DMS 273 (cell line): ENCODE measurements at regions not wholly inside any gene's neighbourhood (a gene's known extent, or its start where the extent isn't known, plus 50 kb on each side); places are given as distances from the start of the nearest gene placed in this dataset.

Experiments used
- DNase-seq: peaks from one replicate; lab custom pipeline; 2025; ENCODE audit not compliant: unreplicated experiment; lab: John Stamatoyannopoulos, UW

- peak; percentile 73 for DNase-seq
Measured at GRCh38 chr9:81394881-81395675, 294.3 kb downstream of the TLE1 start.

- DNase-seq = peak; percentile 32
Measured at GRCh38 chr9:81393985-81394811, 295.1 kb downstream of the TLE1 start.

DNA sequence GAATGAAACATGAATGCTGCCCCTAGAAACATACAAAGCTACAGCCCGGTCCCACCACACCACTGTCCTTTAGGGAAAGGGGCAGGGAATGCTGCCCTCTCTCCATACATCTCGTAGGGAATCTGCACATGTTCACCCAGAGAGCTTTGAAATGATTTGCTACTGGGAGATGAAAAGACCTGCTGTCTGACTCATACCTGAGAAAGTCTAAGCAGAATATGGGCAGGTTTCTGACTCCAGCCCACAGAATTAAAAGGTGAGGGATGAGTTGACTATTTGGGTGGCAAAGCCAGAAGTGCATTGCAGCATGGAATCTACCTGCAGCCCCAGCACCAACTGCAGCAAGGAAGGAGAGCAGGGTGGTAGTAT lies 297.9 kb downstream of the TLE1 start:
- no peak for DNase-seq

DNA sequence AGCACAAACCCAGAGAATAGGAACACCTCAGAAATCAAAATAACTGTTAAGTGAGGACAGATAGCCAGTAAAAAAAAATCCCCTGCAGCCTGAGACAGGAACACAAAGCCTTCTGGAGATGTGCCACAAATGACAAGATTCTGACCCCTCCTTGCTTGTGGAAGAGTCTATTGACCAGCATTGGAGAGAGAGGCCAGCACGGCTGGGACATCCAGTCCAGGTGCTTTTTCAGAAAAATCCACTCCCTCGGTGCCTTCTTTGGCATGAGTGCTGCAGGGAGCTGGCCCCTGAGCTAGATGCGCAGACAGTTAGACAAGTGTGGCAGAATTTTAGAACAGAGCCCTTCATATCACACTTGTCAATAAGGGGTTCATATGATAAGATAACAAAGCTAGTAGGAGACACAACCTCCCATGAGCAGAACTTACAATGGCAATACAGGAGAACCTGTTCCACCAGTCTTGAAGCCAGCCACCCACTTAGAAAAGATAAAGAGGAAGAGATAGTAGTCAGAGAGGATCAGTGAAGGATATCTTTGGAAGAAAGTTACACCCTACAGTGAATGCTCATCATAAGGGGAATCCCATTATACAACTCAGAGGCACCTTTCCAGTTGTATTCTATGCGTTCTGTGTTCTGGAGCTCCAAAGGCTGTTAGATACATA lies 298.4 kb downstream of the TLE1 start:
- DNase-seq = no peak

DNA sequence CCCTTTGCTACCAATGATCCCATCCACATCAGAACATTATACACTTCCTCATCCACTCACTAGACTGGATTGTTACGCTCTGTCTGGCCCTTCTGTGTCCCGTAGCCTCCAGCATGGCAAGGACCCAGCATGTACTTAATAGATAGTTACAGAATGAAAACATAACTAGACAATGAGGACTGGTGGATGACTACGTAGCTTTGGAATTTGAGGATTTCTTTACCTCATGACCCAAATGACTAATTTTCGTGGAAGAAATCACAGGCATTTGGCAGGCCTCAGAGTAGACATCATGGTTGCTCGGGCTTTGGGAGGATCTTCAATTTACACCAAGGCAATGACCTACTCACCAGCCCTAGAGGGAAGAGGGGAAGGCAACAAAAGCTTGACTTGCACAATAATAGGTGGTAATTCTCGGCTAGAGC lies 299.8 kb downstream of the TLE1 start:
- DNase-seq = no peak

DNA sequence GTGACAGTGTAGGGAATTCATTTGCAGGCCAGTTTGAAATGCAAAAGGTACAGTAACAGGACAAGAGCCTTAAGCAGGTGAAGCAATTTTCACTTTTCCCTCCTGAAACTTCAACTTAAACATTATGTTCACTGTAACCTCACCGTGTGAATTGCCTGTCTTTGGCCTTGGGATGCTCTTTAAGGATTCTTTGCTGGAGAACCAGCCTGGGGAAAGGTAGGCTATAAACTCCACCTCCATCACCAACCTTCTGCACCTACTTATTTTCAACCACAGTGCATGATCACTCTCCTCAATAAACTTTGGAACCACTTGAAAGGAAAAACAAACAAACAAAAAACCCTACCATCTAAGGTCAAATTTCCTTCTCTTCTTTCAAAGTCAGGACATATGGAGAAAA lies 300.5 kb downstream of the TLE1 start:
- no peak for DNase-seq

- no peak for DNase-seq
Measured at GRCh38 chr9:81387360-81388106, 301.8 kb downstream of the TLE1 start.

DNA sequence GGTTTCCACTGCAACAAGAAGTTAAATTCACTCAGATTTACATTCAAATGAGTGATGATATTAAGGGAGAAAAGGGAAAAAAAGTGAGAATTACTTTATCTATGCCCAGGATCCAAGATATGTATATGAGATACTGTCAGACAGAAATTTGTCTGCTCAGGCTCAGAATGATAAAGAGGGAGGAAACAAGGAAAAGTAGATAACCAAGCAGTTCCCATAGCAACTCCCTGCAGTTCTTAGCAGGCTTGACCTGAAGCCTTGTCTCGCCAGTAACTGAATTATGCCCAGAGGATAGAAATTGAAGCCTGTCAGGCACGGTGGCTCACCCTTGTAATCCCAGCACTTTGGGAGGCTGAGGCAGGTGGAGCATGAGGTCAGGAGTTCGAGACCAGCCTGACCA lies 304.4 kb downstream of the TLE1 start:
- DNase-seq = no peak

DNA sequence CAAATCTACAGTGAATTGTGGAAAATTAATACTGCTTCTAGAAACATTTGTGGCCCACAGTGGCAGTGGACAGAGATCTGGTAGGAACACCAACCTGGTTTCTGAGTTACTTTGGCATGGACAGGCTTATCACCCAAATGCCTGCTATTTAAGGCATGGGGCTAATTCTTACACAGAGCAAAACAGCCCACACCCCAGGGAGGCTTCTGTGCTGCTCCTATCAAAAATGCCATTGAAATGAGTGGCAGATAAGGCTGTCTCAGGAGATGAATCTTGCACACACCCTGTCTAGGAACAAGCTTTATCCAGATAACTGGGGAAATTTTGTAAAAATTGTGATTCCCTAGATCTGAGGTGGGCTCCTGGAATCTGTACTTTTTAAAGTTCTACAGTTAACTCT lies 307.1 kb downstream of the TLE1 start:
- no peak for DNase-seq

DNA sequence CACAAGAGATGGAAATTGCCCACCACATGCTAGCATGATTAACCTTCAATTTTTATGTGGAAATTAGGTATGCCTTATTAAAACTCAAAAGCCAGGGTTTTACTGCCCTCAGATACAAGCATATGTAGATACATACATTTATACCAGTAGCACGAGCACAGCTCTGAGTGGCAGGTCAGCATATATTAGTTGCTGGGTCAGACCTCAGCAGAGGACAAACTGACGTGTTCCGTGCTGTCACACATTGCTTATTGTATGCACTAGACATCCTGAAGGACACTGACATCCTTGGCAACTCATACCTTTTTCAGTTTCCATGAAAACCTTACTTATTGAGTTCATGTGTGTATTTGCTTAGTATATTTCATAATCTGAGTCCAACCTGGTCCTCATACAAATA lies 307.7 kb downstream of the TLE1 start:
- no peak for DNase-seq

DNA sequence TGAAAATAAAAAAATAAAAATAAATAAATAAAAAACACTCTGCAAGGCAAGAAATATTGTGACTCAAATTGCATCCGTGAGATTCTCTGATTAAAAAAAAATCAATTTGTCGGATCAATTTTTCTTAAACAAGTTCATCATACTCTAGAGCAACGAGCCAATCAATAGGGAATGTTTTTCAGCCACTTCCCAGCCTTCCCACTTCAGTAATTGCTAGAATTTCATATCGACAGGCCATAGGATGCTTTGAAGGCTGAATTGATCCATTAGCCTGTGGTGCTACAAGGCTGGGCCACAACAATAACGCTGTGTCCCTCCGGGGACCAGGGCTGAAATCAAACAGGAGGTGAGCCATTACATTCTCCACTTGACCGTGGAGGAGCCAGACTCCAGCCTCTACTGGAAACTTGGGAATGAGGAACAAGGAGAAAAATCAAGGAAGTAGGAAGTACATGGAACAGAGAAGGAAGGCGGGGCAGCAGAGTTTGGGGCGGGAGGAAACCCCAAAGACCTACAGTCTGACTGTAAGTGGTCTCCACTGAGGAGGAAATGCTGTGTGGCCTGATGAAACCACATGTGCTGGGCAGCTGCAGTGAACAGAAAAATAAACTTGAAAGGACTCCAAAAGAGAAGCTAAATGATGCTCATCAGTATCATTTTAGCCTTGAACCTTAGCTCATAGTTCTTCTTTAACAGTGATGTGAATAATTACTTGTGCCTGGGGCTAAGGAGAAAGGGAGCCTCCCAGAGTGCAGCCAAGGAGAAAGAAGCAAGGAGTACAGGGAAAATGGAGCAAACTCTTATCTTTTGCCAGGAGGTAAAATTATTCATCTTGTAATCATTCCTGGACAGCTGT lies 308.6 kb downstream of the TLE1 start:
- no peak for DNase-seq

DNA sequence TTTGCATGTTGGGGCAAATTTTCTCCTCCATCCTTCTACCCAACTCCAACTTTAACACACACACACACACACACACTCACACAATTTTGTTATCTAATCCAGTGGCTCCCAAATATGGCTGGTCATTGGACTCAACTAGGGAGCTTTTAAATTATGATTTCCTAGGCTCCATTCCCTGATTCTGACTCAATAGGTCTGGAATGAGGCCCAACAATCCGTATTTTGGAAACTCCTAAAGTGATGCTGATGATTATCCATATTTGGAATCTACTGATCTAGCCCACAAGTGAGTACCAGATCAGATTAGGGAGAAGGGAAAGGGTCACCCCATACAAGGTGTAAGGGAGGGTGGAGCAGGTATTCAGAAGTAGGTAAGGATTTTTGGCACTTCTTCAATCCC lies 309.7 kb downstream of the TLE1 start:
- DNase-seq = no peak

DNA sequence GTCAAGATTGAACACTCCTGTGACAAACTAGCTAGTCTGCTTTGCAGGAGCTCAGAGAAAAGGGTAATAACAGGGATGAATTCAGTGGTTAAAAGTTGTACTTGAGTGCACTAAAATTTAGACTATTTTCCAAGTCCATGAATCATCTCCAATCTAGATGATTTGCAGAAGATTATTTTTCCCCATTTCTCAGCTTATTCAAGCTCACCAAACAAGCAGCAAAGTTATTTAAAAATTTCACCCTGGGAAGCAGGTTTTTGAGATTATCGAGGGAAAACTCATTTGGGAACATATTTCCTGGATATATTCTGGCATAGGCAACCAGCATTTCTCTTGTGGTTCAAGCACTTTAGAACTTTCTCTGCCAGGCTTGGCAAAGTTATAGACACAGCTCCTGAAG lies 311.4 kb downstream of the TLE1 start:
- DNase-seq = no peak

DNA sequence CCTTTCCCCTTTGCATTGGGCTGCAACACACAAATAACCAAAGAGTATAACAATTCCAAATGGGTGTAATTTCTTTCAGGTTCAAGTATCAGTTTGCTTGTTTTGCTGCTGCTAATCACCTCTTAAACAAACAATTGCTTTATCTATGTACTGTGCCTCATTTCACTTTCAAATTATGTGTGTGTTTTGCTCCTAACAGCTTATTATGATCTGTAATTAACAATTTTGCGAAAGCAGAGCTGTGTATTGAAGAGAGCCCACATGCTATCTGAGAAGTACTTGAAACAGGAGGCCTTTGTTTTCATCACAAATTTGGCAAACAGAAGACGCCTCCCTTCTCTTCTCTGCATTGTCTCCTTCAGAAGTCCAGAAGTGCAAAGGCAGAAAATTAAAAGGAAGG lies 312.0 kb downstream of the TLE1 start:
- DNase-seq = no peak

GRCh38 chr9:81375187-81376100 lies 313.9 kb downstream of the TLE1 start:
- no peak for DNase-seq

DNA sequence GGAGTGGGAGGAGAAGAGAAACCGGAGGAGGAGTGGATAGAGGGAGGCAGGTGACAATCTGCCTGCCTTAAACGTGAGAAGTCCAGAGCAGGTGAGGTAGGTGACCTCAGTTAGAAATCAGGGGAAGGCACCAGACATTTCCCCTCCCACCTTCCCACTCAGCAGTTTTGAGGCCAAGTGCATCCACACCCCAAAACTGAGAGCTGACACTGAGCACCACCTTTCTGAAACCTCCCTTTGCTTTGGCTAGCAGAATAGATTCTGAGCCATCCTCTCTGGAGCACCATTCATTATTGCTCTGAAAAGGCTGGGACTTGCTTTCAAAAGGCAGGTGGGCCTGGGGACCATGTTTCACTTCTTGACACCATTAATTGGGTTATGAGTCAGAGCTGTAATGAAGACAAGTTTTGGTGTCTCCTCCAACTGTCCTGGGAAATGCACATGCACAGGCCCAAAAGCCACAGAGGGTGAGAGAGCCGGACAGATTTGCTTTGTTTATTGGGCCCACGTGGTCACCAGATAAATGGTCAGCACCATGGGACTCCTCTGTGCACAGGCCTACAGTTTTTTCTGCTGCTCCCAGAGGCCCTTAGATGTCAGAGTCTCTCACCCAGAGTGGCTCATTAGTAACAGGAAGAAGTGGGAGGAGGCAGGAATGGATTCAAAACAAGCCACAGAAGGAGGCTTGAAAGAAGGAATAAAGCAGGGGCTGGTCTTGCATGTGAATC lies 314.7 kb downstream of the TLE1 start:
- no peak for DNase-seq

GRCh38 chr9:81373294-81373693 lies 316.1 kb downstream of the TLE1 start:
- no peak for DNase-seq

GRCh38 chr9:81372628-81373191 lies 316.6 kb downstream of the TLE1 start:
- DNase-seq = peak; percentile 43
